ENCODE measurements at regions not wholly inside any gene's neighbourhood (a gene's known extent, or its start where the extent isn't known, plus 50 kb on each side); places are given as distances from the start of the nearest gene placed in this dataset.

GRCh38 chr2:111706481-111707001, 177.5 kb downstream of the ANAPC1 start:
- no peak for DNase-seq (ENCODE audit: low read depth, low spot score)

GRCh38 chr2:111707700-111708099, 176.3 kb downstream of the ANAPC1 start:
- DNase-seq (ENCODE audit: low read depth, low spot score) = no peak

- DNase-seq (ENCODE audit: low read depth, low spot score) = no peak
Observed at GRCh38 chr2:111708476-111709180, 175.4 kb downstream of the ANAPC1 start.

GRCh38 chr2:111709321-111709720, 174.7 kb downstream of the ANAPC1 start:
- no peak for DNase-seq (ENCODE audit: low read depth, low spot score)

GRCh38 chr2:111710085-111710484, 173.9 kb downstream of the ANAPC1 start:
- DNase-seq (ENCODE audit: low read depth, low spot score) = no peak

GRCh38 chr2:111710613-111711012, 173.4 kb downstream of the ANAPC1 start:
- no peak for DNase-seq (ENCODE audit: low read depth, low spot score)

- no peak for DNase-seq (ENCODE audit: low read depth, low spot score)
Observed at GRCh38 chr2:111711270-111711669, 172.7 kb downstream of the ANAPC1 start.

GRCh38 chr2:111712361-111712760, 171.6 kb downstream of the ANAPC1 start:
- no peak for DNase-seq (ENCODE audit: low read depth, low spot score)

- DNase-seq (ENCODE audit: low read depth, low spot score) = no peak
Observed at GRCh38 chr2:111712940-111713515, 171.0 kb downstream of the ANAPC1 start.

GRCh38 chr2:111715987-111716904, 167.7 kb downstream of the ANAPC1 start:
- no peak for DNase-seq (ENCODE audit: low read depth, low spot score)

- DNase-seq (ENCODE audit: low read depth, low spot score) = no peak
Observed at GRCh38 chr2:111716905-111717775, 166.9 kb downstream of the ANAPC1 start.
